Skin epidermis (tissue), 12 donors: ENCODE measurements at regions not wholly inside any gene's neighbourhood (a gene's known extent, or its start where the extent isn't known, plus 50 kb on each side); places are given as distances from the start of the nearest gene placed in this dataset.

Source experiments
- H3K27ac ChIP-seq, 21 experiments: fragments of 200-600 bp; sonication (generic) in 11 of 21; one replicate each; pipeline ENCODE4 v1.5.0; 2020; ENCODE audit warnings: mild to moderate bottlenecking in 3 of 21, inconsistent platforms in 2 of 21, moderate library complexity in 2 of 21
- H3K4me3 ChIP-seq, 7 experiments: fragments of 200-600 bp; sonication (generic) in 2 of 7; one replicate each; pipeline ENCODE4 v1.5.0; 2020; ENCODE audit warnings: inconsistent platforms in 2 of 7, mild to moderate bottlenecking in 2 of 7, moderate library complexity in 1 of 7

- no peak overlapping the region for H3K4me3 ChIP-seq
These were observed 55.4 kb downstream of the CCER1 start for GRCh38 chr12:90899456-90900182.

GRCh38 chr12:90897986-90898385, 57.0 kb downstream of the CCER1 start:
- Histone ChIP-seq H3K4me3 (no peak overlapping the region), H3K27ac (no peak overlapping the region)

More at GRCh38 chr12:90899456-90900182, 55.4 kb downstream of the CCER1 start:
- no peak overlapping the region for H3K27ac ChIP-seq

GRCh38 chr12:90897316-90897715, 57.7 kb downstream of the CCER1 start:
- no peak overlapping the region for H3K27ac ChIP-seq
- H3K4me3 ChIP-seq: no peak overlapping the region

- Histone ChIP-seq H3K27ac (peak overlapping the region in 1 of 21 experiments; percentile 25), H3K4me3 (no peak overlapping the region)
These were observed 58.2 kb downstream of the CCER1 start for GRCh38 chr12:90896821-90897220.

- Histone ChIP-seq H3K27ac (peak overlapping the region in 1 of 21 experiments; percentile 25), H3K4me3 (no peak overlapping the region)
These were observed 58.8 kb downstream of the CCER1 start for GRCh38 chr12:90896164-90896563.

GRCh38 chr12:90888316-90888715, 66.7 kb downstream of the CCER1 start:
- H3K27ac ChIP-seq: no peak overlapping the region
- no peak overlapping the region for H3K4me3 ChIP-seq

GRCh38 chr12:90883456-90883855, 71.5 kb downstream of the CCER1 start:
- H3K27ac ChIP-seq: no peak overlapping the region
- no peak overlapping the region for H3K4me3 ChIP-seq

GRCh38 chr12:90871726-90872096, 83.3 kb downstream of the CCER1 start:
- Histone ChIP-seq H3K4me3 (no peak overlapping the region), H3K27ac (no peak overlapping the region)

- no peak overlapping the region for H3K27ac ChIP-seq
- no peak overlapping the region for H3K4me3 ChIP-seq
These were observed 83.8 kb downstream of the CCER1 start for GRCh38 chr12:90870971-90871725.

- no peak overlapping the region for H3K27ac ChIP-seq
- no peak overlapping the region for H3K4me3 ChIP-seq
These were observed 86.3 kb downstream of the CCER1 start for GRCh38 chr12:90868626-90869025.

- H3K4me3 ChIP-seq: no peak overlapping the region
- H3K27ac ChIP-seq: no peak overlapping the region
These were observed 95.4 kb downstream of the CCER1 start for GRCh38 chr12:90859591-90859990.

GRCh38 chr12:90858252-90858651, 96.7 kb downstream of the CCER1 start:
- no peak overlapping the region for H3K4me3 ChIP-seq
- H3K27ac ChIP-seq: no peak overlapping the region

GRCh38 chr12:90855534-90855933, 99.4 kb downstream of the CCER1 start:
- Histone ChIP-seq H3K27ac (no peak overlapping the region), H3K4me3 (no peak overlapping the region)

GRCh38 chr12:90854136-90854689, 100.8 kb downstream of the CCER1 start:
- no peak overlapping the region for H3K4me3 ChIP-seq
- H3K27ac ChIP-seq: no peak overlapping the region

GRCh38 chr12:90851800-90852718, 102.9 kb downstream of the CCER1 start:
- H3K4me3 ChIP-seq: no peak overlapping the region
- H3K27ac ChIP-seq: no peak overlapping the region

GRCh38 chr12:90842477-90842876, 112.5 kb downstream of the CCER1 start:
- Histone ChIP-seq H3K27ac (no peak overlapping the region), H3K4me3 (no peak overlapping the region)

GRCh38 chr12:90841336-90841735, 113.6 kb downstream of the CCER1 start:
- H3K27ac ChIP-seq: no peak overlapping the region
- H3K4me3 ChIP-seq: no peak overlapping the region

- no peak overlapping the region for H3K27ac ChIP-seq
- H3K4me3 ChIP-seq: no peak overlapping the region
These were observed 115.6 kb downstream of the CCER1 start for GRCh38 chr12:90839346-90839745.

- H3K4me3 ChIP-seq: no peak overlapping the region
These were observed 118.3 kb downstream of the CCER1 start for GRCh38 chr12:90836689-90837088.

GRCh38 chr12:90833228-90833627, 121.7 kb downstream of the CCER1 start:
- no peak overlapping the region for H3K4me3 ChIP-seq
- no peak overlapping the region for H3K27ac ChIP-seq

More at GRCh38 chr12:90836689-90837088, 118.3 kb downstream of the CCER1 start:
- no peak overlapping the region for H3K27ac ChIP-seq
